Tibial nerve (tissue), 4 donors: ENCODE measurements at regions not wholly inside any gene's neighbourhood (a gene's known extent, or its start where the extent isn't known, plus 50 kb on each side); places are given as distances from the start of the nearest gene placed in this dataset.

Experiments used
- DNase-seq, 2 donors: peaks; one replicate each; pipeline ENCODE4 v3.0.0-alpha.2; 2019; ENCODE audit warnings: low spot score in 2 of 2
- H3K27ac ChIP-seq, 4 donors: fragments of 200-600 bp; sonication (generic) in 3 of 4; one replicate each; pipeline ENCODE4 v1.5.1; 2017 to 2019; ENCODE audit warnings: mild to moderate bottlenecking in 1 of 4
- H3K27me3 ChIP-seq, 2 donors: fragments of 200-600 bp; sonication (generic) in 1 of 2; one replicate each; pipeline versions ENCODE4 v1.5.1 to v1.6.0; 2017 to 2019
- H3K36me3 ChIP-seq, 3 donors: fragments of 200-600 bp; sonication (generic); one replicate each; pipeline ENCODE4 v1.5.1; 2018 to 2019
- H3K4me1 ChIP-seq, 4 donors: fragments of 200-600 bp; sonication (generic) in 3 of 4; one replicate each; pipeline ENCODE4 v1.5.1; 2017 to 2019
- H3K4me3 ChIP-seq, 4 donors: fragments of 200-600 bp; sonication (generic) in 3 of 4; one replicate each; pipeline ENCODE4 v1.5.1; 2017 to 2019; ENCODE audit warnings: mild to moderate bottlenecking in 1 of 4, moderate library complexity in 1 of 4
- H3K9me3 ChIP-seq, 4 donors: fragments of 200-600 bp; sonication (generic) in 3 of 4; one replicate each; pipeline ENCODE4 v1.5.1; 2017 to 2019
- EP300 ChIP-seq, 2 donors: sonication (generic); formaldehyde crosslinking; IDR thresholded peaks; one replicate each; pipeline ENCODE4 v1.6.1; 2017; ENCODE audit warnings: antibody characterized with exemption in 2 of 2, mild to moderate bottlenecking in 1 of 2
- POLR2A ChIP-seq, 2 donors: fragments of 450-650 bp; IDR thresholded peaks; one replicate each; pipeline ENCODE4 v1.6.1; 2017; ENCODE audit warnings: antibody characterized with exemption in 2 of 2, mild to moderate bottlenecking in 2 of 2, moderate library complexity in 2 of 2
- WGBS, 2 donors: methylation state at CpG; one replicate each; pipeline ENCODE4 v1.1.5; 2018; 5-methylcytosine and 5-hydroxymethylcytosine counted together
- TF ChIP-seq, protein P1 (sequence below), 5 experiments: fragments of 200-600 bp in 3 of 5; fragments of 450-650 bp in 2 of 5; sonication (generic) in 3 of 5; IDR thresholded peaks; one replicate each; pipeline ENCODE4 v1.5.1; 2016 to 2019; ENCODE audit warnings: antibody characterized with exemption in 5 of 5, mild to moderate bottlenecking in 3 of 5, moderate library complexity in 2 of 5

DNA sequence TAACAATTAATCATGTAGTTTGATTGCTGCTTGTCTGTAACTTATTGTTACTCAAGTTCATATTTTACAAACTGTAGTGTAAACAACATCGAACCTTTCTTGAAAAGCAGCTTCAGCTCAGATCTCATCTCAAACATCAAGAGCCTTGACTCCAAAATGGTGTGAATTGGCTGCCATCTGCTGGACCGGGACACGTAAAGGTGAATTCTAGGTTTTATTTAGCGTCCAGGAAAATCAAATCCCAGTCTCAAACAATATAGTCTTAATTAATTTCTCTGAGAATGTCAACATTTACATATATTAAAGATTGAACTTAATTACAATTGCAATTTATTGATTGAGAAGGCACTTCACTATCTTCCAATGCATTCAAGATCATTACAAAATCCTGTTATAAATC lies 453.0 kb downstream of the GALR1 start:
- WGBS, 2 donors, result 27 to 29% methylated on average over 4 of the region's 4 CpGs
- H3K27ac ChIP-seq, result no peak overlapping the region
- no peak for TF ChIP-seq POLR2A (IDR thresholded peaks at IDR 0.05)
- no peak for TF ChIP-seq EP300 (IDR thresholded peaks at IDR 0.05)
- TF ChIP-seq, protein P1, sequence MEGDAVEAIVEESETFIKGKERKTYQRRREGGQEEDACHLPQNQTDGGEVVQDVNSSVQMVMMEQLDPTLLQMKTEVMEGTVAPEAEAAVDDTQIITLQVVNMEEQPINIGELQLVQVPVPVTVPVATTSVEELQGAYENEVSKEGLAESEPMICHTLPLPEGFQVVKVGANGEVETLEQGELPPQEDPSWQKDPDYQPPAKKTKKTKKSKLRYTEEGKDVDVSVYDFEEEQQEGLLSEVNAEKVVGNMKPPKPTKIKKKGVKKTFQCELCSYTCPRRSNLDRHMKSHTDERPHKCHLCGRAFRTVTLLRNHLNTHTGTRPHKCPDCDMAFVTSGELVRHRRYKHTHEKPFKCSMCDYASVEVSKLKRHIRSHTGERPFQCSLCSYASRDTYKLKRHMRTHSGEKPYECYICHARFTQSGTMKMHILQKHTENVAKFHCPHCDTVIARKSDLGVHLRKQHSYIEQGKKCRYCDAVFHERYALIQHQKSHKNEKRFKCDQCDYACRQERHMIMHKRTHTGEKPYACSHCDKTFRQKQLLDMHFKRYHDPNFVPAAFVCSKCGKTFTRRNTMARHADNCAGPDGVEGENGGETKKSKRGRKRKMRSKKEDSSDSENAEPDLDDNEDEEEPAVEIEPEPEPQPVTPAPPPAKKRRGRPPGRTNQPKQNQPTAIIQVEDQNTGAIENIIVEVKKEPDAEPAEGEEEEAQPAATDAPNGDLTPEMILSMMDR (IDR thresholded peaks at IDR 0.05), result peak in 2 of 5 experiments; percentile 7 to 15

DNA sequence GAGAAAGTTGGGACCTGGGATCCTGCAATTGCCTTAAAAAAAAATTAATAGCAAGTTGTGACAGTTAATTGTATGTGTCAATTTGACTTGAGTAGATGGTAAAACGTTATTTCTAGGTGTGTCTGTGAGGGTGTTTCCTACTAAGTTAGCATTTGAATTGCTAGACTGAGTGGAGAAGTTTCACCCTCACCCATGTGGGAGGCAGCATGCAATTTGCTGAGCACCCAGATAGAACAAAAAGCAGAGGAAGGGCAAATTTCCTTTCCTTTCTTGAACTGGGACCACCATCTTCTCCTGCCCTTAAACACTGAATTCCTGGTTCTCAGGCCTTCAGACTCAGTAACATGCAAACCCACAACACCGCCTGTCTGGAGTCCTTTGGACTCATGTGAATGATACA lies 455.7 kb downstream of the GALR1 start:
- Histone ChIP-seq H3K4me3 (no peak overlapping the region), H3K27me3 (no peaks in the 10 kb centered on the region), H3K9me3 (no peaks in the 10 kb centered on the region), H3K4me1 (no peaks in the 10 kb centered on the region), H3K36me3 (no peaks in the 10 kb centered on the region), H3K27ac (no peak overlapping the region)
- no peak for DNase-seq
- TF ChIP-seq POLR2A (IDR thresholded peaks at IDR 0.05) (no peak), EP300 (IDR thresholded peaks at IDR 0.05) (no peak)
- TF ChIP-seq, protein P1 (IDR thresholded peaks at IDR 0.05), result no peak
- 59 to 67% methylated on average over 2 of the region's 2 CpGs for WGBS, 2 donors

More for the DNA sequence above, 453.0 kb downstream of the GALR1 start:
- no peaks in the 10 kb centered on the region for H3K36me3 ChIP-seq
- H3K4me3 ChIP-seq, result no peak overlapping the region
- no peaks in the 10 kb centered on the region for H3K27me3 ChIP-seq
- no peaks in the 10 kb centered on the region for H3K9me3 ChIP-seq
- DNase-seq, result no peak
- no peaks in the 10 kb centered on the region for H3K4me1 ChIP-seq

DNA sequence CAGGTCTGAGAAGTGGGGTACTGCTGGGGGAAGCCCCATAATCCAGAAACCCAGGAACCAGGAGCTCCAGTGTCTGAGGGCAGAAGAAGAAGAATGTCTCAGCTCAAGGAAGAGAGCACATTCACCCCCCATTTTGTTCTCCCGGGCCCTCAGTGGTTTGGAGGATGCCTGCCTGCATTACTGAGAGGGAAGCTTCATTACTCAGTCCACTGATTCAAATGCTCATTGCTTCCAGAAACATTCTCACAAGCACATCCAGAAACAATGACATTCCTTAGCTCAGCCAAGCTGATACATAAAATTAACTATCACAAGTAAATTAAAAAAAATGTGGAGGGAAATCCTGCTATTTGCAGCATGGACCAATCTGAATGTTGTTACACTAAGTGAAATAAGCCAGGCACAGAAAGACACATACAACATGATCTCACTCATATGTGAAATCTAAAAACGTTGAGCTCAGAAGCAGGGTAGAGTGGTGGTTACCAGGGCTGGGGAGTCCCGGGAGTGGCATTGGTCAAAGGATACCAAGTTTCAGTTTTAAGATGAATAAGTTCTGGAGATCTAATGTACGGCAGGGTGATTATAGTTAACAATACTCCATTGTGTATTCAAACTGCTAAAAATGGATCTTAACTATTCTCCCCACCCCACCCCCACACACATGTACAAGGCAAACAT lies 459.3 kb downstream of the GALR1 start:
- H3K4me1 ChIP-seq, result no peaks in the 10 kb centered on the region
- 31 to 38% methylated on average over 4 of the region's 4 CpGs for WGBS, 2 donors
- H3K27me3 ChIP-seq, result no peaks in the 10 kb centered on the region

DNA sequence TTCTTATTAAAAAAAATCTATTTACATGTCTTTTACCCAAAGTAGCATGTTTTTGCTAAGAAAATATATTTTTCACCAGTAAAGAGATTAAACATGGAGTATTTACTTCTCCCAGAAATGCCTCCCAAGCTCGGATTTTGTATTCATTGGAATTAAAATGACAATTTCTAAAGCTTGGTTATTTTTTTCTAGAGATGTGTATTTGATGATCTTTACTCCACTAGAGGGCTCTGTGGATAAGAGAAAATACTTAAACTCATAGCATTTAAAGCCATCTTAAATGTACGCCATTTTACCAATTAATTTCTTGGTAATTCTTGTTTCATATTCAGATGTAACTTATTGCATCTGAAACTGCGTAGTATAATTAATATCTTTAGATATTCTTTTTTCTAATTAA lies 461.4 kb downstream of the GALR1 start:
- Histone ChIP-seq H3K4me3 (no peak overlapping the region), H3K36me3 (no peaks in the 10 kb centered on the region), H3K4me1 (no peaks in the 10 kb centered on the region), H3K27ac (no peak overlapping the region), H3K9me3 (no peaks in the 10 kb centered on the region), H3K27me3 (no peaks in the 10 kb centered on the region)
- DNase-seq, result no peak
- WGBS, 2 donors, result 32 to 37% methylated on average over 3 of the region's 3 CpGs
- TF ChIP-seq POLR2A (IDR thresholded peaks at IDR 0.05) (no peak), EP300 (IDR thresholded peaks at IDR 0.05) (no peak)
- TF ChIP-seq, protein P1 (IDR thresholded peaks at IDR 0.05), result no peak

More for the DNA sequence above, 459.3 kb downstream of the GALR1 start:
- Histone ChIP-seq H3K27ac (no peak overlapping the region), H3K4me3 (no peak overlapping the region), H3K9me3 (no peaks in the 10 kb centered on the region), H3K36me3 (no peaks in the 10 kb centered on the region)
- TF ChIP-seq EP300 (IDR thresholded peaks at IDR 0.05) (no peak), POLR2A (IDR thresholded peaks at IDR 0.05) (no peak)
- TF ChIP-seq, protein P1 (IDR thresholded peaks at IDR 0.05), result no peak
- DNase-seq, result no peak

DNA sequence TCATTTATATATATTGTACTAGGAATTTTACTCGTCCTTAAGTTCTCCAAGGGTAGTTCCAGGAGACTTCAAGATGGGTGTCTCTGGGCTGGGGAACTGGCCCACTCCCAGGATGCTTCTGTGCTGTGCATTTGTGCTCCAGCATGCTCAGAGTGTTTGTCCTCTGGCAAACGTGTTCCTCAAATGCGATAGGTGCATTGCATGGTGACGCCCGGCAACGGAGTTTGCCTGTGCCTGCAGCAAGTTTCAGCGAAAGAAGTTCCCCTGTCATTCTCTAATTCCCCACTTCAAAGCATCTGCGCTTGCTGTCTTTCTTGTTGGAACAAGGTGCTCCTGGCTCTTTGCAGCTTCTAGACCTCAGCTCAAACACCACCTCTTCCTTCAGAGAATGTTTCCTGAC lies 465.1 kb downstream of the GALR1 start:
- no peaks in the 10 kb centered on the region for H3K9me3 ChIP-seq
- H3K27me3 ChIP-seq, result no peaks in the 10 kb centered on the region
- no peak overlapping the region for H3K27ac ChIP-seq
- no peak overlapping the region for H3K4me3 ChIP-seq
- H3K36me3 ChIP-seq, result no peaks in the 10 kb centered on the region
- 77 to 87% methylated on average over 8 of the region's 8 CpGs for WGBS, 2 donors
- no peak for DNase-seq
- H3K4me1 ChIP-seq, result no peaks in the 10 kb centered on the region
- TF ChIP-seq EP300 (IDR thresholded peaks at IDR 0.05), result no peak
- TF ChIP-seq, protein P1 (IDR thresholded peaks at IDR 0.05), result no peak
- no peak for TF ChIP-seq POLR2A (IDR thresholded peaks at IDR 0.05)
